ENCODE measurements at regions not wholly inside any gene's neighbourhood (a gene's known extent, or its start where the extent isn't known, plus 50 kb on each side); places are given as distances from the start of the nearest gene placed in this dataset.

GRCh38 chr18:24954341-24954740 is 397.6 kb downstream of the ZNF521 start:
- TF ChIP-seq, protein P1, sequence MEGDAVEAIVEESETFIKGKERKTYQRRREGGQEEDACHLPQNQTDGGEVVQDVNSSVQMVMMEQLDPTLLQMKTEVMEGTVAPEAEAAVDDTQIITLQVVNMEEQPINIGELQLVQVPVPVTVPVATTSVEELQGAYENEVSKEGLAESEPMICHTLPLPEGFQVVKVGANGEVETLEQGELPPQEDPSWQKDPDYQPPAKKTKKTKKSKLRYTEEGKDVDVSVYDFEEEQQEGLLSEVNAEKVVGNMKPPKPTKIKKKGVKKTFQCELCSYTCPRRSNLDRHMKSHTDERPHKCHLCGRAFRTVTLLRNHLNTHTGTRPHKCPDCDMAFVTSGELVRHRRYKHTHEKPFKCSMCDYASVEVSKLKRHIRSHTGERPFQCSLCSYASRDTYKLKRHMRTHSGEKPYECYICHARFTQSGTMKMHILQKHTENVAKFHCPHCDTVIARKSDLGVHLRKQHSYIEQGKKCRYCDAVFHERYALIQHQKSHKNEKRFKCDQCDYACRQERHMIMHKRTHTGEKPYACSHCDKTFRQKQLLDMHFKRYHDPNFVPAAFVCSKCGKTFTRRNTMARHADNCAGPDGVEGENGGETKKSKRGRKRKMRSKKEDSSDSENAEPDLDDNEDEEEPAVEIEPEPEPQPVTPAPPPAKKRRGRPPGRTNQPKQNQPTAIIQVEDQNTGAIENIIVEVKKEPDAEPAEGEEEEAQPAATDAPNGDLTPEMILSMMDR (IDR thresholded peaks at IDR 0.05), result no peak
- TF ChIP-seq POLR2A (IDR thresholded peaks at IDR 0.05), result no peak

All from testis (tissue), 2 donors.